BJ (cell line): ENCODE measurements at regions not wholly inside any gene's neighbourhood (a gene's known extent, or its start where the extent isn't known, plus 50 kb on each side); places are given as distances from the start of the nearest gene placed in this dataset.
"Not testable (repeated sequence)": the region's sequence is repeated elsewhere in the genome, so short reads cannot be mapped to it uniquely, and the experiment has no call there.

Source experiments
- CTCF ChIA-PET: fragments of 350-600 bp; formaldehyde crosslinking; extraction: SDS; loops from one replicate; lab custom pipeline; 2021; ENCODE audit warnings: antibody characterized with exemption, inconsistent platforms; lab: Yijun Ruan, JAX
- POLR2A ChIA-PET: fragments of 300-600 bp; sonication (Branson Sonifier 250); formaldehyde crosslinking; extraction: SDS; loops from one replicate; lab custom pipeline; 2021; ENCODE audit warnings: antibody characterized with exemption; lab: Charles Lee
- DNase-seq: peaks from one replicate; pipeline ENCODE4 v3.0.0-alpha.2; 2011; ENCODE audit warnings: low read depth
- H3K27me3 ChIP-seq: 2 replicates; pipeline ENCODE4 v1.6.0; 2011; ENCODE audit warnings: low read length; ENCODE audit not compliant: control insufficient read depth, insufficient read depth
- H3K36me3 ChIP-seq: 2 replicates; pipeline ENCODE4 v1.5.1; 2011; ENCODE audit warnings: low read length; ENCODE audit not compliant: control insufficient read depth, insufficient read depth
- H3K4me3 ChIP-seq: 2 replicates; pipeline ENCODE4 v1.5.1; 2011; ENCODE audit warnings: low read depth, mild to moderate bottlenecking, control low read depth, low read length
- TF ChIP-seq, protein P1 (sequence below): IDR thresholded peaks from 2 replicates; pipeline ENCODE4 v1.5.1; 2011; ENCODE audit warnings: low read depth, mild to moderate bottlenecking, control low read depth, inconsistent platforms, low read length, moderate library complexity; ENCODE audit not compliant: insufficient read depth

DNA sequence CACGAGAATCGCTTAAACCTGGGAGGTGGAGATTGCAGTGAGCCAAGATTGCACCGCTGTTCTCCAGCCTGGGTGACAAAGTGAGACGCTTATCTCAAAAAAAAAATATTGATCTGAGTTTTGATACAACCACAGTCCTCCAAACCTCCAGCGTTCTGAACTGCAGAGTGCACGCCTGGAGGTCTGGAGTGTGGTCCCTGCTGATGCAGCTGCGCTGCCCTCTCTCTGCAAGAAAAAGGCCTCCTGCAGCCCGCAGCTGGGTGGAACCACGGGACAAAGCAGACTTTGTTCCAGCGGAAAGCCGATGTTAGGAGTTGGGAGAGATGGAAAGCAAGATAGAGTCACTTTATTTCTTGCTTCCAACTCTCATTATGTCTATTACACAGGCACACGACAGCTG lies 144.9 kb upstream of the SOD1 start:
- Histone ChIP-seq H3K27me3 (no peaks in the 10 kb centered on the region), H3K36me3 (no peaks in the 10 kb centered on the region), H3K4me3 (no peak overlapping the region)
- CTCF ChIA-PET: no interaction called here
- no peak for DNase-seq
- TF ChIP-seq, protein P1, sequence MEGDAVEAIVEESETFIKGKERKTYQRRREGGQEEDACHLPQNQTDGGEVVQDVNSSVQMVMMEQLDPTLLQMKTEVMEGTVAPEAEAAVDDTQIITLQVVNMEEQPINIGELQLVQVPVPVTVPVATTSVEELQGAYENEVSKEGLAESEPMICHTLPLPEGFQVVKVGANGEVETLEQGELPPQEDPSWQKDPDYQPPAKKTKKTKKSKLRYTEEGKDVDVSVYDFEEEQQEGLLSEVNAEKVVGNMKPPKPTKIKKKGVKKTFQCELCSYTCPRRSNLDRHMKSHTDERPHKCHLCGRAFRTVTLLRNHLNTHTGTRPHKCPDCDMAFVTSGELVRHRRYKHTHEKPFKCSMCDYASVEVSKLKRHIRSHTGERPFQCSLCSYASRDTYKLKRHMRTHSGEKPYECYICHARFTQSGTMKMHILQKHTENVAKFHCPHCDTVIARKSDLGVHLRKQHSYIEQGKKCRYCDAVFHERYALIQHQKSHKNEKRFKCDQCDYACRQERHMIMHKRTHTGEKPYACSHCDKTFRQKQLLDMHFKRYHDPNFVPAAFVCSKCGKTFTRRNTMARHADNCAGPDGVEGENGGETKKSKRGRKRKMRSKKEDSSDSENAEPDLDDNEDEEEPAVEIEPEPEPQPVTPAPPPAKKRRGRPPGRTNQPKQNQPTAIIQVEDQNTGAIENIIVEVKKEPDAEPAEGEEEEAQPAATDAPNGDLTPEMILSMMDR: no peak
- POLR2A ChIA-PET: no interaction called here

DNA sequence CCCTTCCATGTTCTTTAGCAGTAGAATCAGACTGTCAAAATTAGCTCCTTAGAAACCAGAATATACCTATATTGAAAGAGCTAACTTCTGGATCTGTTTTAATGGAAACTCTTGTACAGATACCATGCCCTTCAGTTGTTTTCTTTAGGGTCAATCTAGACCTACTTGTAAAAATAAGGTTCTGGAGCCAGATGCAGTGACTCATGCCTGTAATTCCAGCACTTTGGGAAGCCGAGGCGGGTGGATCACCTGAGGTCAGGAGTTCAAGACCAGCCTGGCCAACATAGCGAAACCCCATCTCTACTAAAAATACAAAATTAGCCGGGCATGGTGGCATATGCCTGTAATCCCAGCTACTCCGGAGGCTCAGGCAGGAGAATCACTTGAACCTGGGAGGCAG lies 146.0 kb upstream of the SOD1 start:
- H3K27me3 ChIP-seq, POLR2A ChIA-PET, H3K4me3 ChIP-seq, H3K36me3 ChIP-seq, DNase-seq: not testable (repeated sequence)
- CTCF ChIA-PET: interaction anchor here (1.0 kb wide), 1 partner anchor 13 kb away, joined by 3 read pairs; no protein-coding TSS in a partner anchor

DNA sequence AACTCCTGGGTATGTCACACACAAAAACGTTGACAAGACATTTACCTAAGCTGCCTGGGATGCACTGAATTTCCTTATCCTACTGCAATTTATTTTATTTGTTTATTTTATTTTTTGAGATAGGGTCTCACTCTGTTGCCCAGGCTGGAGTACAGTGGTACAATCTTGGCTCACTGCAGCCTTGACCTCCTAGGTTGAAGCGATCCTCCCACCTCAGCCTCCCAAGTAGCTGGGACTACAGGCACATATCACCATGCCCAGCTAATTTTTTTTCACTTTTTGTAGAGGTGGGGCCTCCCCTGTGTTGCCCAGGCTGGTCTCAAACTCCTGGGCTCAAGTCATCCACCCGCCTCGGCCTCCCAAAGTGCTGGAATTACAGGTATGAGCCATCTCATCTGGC lies 147.5 kb upstream of the SOD1 start:
- CTCF ChIA-PET, POLR2A ChIA-PET: not testable (repeated sequence)

DNA sequence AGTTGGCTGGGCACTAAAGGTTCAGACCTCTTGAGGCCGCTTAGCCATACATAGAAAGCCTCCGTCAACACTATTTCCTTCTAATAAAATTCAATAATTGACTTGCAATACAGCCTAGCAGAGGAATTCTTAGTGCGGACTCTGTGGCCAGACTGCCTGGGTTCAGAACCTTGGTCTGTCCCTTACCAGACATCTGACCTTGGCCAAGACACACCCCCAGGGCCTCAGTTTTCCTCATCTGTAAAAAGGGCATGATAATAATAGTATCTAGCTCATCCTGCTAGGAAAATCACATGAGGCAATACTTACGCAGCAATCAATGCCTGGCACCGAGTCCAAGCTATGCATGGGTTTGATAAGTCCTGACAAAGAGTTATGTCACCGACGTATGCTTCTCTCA lies 148.2 kb upstream of the SOD1 start:
- H3K27me3 ChIP-seq: no peaks in the 10 kb centered on the region
- ChIA-PET POLR2A (no interaction called here), CTCF (no interaction called here)
- TF ChIP-seq, protein P1: no peak
- no peaks in the 10 kb centered on the region for H3K36me3 ChIP-seq
- H3K4me3 ChIP-seq: no peak overlapping the region
- DNase-seq: no peak

More for the DNA sequence above, 147.5 kb upstream of the SOD1 start:
- not testable (repeated sequence) for H3K36me3 ChIP-seq, H3K27me3 ChIP-seq, H3K4me3 ChIP-seq, DNase-seq

DNA sequence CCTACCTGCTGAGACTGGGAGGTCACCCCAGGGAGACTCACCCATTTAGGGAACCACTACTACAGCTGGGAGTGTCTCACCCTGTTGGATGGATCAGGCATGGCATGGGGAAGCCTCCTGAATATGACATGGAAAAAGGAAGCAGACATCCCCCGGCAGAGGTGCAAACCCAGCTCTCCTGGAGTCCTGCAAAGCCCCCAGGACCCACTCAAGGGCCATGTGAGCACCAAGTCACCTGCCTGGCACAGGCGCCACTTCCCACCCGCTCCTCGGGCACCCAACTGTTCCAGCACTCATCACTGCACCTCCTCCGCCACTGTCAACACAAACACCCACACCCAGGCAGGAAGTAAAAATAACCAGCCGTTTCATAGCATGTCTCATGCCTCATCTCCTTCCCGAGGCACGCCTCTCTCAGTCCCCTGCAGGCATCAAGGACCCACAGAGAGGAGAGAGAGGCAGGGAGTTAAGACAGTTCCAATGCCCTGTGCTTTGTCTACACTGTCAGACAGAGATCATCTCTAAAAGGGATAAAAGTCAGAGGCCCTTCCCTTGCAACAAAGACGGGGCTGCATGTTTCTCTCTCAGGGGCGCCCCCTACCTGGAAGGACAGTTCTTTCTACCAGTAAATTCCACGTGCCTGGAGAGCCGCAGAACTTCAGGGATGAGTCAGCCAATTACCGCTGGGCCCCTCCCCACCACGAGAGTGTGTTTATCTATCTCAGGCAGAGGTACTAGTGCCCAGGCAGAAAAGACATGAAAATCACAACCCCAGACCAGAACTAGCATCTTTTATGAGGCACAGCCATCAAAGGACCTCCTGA lies 150.1 kb upstream of the SOD1 start:
- POLR2A ChIA-PET: no interaction called here
- CTCF ChIA-PET: interaction anchor here (0.6 kb wide), 1 partner anchor 132 kb away, joined by 4 read pairs; no protein-coding TSS in a partner anchor
- no peaks in the 10 kb centered on the region for H3K27me3 ChIP-seq
- TF ChIP-seq, protein P1: no peak
- no peaks in the 10 kb centered on the region for H3K36me3 ChIP-seq
- no peak overlapping the region for H3K4me3 ChIP-seq
- DNase-seq: no peak

DNA sequence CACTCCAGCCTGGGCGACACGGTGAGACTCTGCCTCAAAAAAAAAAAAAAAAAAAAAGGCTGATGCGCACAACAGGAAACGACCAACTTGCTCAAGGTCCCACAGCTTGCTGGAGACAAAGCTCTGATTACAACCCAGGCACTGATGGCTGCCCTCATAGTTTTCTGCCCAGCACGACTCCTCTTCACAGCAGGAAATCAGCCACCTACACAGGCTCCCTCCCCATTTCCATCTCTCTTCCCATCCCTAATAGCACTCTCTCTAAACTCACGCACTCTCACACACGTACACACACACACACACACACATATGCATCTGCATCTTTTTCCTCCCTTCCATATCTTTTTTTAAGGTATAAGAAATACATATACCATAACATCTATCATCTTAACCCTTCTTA lies 153.5 kb upstream of the SOD1 start:
- ChIA-PET CTCF (no interaction called here), POLR2A (no interaction called here)
- TF ChIP-seq, protein P1: no peak
- DNase-seq: no peak
- Histone ChIP-seq H3K27me3 (no peaks in the 10 kb centered on the region), H3K4me3 (no peak overlapping the region), H3K36me3 (no peaks in the 10 kb centered on the region)
